ENCODE measurements at regions not wholly inside any gene's neighbourhood (a gene's known extent, or its start where the extent isn't known, plus 50 kb on each side); places are given as distances from the start of the nearest gene placed in this dataset.
"Not testable (repeated sequence)": the region's sequence is repeated elsewhere in the genome, so short reads cannot be mapped to it uniquely, and the experiment has no call there.

DNA sequence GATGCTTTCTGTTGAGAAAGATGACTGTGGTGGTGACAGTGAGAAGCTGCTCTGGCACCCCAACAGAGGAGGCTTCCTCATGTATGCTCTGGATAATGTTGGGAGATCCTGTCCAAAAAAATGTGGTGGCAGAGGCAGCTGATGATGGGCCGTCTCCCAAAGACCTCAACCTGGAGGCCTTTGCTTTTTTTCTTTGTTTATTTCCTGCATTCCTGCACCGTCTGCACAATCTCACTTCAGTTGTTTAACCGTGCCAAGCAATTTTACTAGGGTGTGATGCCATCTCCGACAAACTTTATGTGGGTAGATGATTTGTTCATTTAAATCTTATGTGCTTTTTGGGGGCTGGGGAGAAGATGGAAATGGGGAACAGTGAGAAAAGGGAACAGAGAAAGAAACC lies 62.2 kb upstream of the IGFBP5 start:
- Histone ChIP-seq H3K4me3 (ENCODE audit: low read depth, low read length) (no peak overlapping the region), H3K27me3 (ENCODE audit: insufficient read depth, low read depth, severe bottlenecking) (no peaks in the 10 kb centered on the region), H3K27ac (peak overlapping the region; percentile 34), H3K36me3 (no peaks in the 10 kb centered on the region), H3K9me3 (ENCODE audit: severe bottlenecking) (no peaks in the 10 kb centered on the region)
- TF ChIP-seq, protein P1, sequence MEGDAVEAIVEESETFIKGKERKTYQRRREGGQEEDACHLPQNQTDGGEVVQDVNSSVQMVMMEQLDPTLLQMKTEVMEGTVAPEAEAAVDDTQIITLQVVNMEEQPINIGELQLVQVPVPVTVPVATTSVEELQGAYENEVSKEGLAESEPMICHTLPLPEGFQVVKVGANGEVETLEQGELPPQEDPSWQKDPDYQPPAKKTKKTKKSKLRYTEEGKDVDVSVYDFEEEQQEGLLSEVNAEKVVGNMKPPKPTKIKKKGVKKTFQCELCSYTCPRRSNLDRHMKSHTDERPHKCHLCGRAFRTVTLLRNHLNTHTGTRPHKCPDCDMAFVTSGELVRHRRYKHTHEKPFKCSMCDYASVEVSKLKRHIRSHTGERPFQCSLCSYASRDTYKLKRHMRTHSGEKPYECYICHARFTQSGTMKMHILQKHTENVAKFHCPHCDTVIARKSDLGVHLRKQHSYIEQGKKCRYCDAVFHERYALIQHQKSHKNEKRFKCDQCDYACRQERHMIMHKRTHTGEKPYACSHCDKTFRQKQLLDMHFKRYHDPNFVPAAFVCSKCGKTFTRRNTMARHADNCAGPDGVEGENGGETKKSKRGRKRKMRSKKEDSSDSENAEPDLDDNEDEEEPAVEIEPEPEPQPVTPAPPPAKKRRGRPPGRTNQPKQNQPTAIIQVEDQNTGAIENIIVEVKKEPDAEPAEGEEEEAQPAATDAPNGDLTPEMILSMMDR (IDR thresholded peaks at IDR 0.05; ENCODE audit: low read depth, low read length), result no peak
- DNase-seq, result no peak

DNA sequence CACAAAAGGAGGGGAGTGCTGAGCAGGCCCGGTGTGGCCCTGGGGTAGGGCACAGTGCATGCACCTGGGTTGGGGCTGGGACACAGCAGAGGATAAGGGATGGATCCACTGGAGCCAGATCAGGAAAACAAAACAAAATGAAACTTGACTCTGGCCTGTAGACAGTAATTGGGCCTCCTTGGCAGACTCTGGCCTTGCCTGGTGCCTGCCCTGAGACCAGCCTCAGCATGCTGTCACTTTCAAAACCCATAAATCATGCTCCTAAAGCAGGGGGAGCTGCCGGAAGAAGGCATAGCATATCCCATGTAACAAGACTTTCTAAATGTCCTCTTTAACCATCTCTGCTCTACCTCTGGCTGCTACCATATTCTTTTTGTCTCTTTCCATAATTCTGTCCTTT lies 61.1 kb upstream of the IGFBP5 start:
- Histone ChIP-seq H3K4me3 (ENCODE audit: low read depth, low read length) (no peak overlapping the region), H3K9me3 (ENCODE audit: severe bottlenecking) (no peaks in the 10 kb centered on the region), H3K27me3 (ENCODE audit: insufficient read depth, low read depth, severe bottlenecking) (no peaks in the 10 kb centered on the region), H3K36me3 (no peaks in the 10 kb centered on the region), H3K27ac (no peak overlapping the region)
- no peak for DNase-seq
- TF ChIP-seq, protein P1 (IDR thresholded peaks at IDR 0.05; ENCODE audit: low read depth, low read length), result no peak

DNA sequence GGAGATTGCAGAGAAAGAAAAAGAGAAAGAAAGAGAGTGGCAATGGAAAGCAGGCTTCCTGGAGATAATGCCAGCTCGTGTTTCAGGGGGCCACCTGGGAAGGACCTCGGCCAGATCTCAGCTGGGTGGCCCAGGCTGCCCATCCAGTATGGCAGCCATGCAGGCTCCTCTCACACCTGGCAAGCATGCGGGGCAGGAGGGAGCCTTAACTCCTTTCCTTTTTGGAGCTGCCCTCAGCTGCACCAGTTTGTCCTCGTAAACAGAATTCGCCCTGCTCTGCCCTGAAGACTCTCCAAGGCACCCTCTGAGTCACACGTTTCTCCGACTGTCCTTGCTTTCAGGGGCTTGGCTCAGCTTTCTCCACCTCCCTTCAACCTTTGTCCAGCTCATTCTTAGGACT lies 59.5 kb upstream of the IGFBP5 start:
- Histone ChIP-seq H3K9me3 (ENCODE audit: severe bottlenecking) (no peaks in the 10 kb centered on the region), H3K27me3 (ENCODE audit: insufficient read depth, low read depth, severe bottlenecking) (no peaks in the 10 kb centered on the region), H3K27ac (no peak overlapping the region), H3K36me3 (no peaks in the 10 kb centered on the region), H3K4me3 (ENCODE audit: low read depth, low read length) (no peak overlapping the region)
- DNase-seq, result no peak
- TF ChIP-seq, protein P1 (IDR thresholded peaks at IDR 0.05; ENCODE audit: low read depth, low read length), result no peak

DNA sequence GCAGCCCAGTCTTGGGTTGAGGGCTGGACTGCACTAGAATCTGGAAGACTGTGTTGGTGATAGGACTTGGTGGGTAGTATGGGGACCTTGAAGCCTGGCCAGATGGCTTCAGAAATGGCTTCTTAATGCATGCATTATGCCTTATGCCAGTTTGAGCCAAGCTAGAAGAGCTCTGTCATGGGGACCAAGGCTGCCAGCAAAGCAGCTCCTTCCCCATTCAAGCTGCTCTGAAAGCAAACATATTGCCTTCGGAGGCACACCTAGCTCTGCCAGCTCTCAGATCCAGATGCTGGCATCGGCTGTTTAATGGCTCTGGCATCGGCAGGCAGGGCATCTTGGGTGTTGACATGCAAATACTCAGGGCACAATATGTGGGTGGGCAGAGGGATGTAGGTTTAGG lies 59.0 kb upstream of the IGFBP5 start:
- Histone ChIP-seq H3K9me3 (ENCODE audit: severe bottlenecking) (no peaks in the 10 kb centered on the region), H3K4me3 (ENCODE audit: low read depth, low read length) (no peak overlapping the region), H3K36me3 (no peaks in the 10 kb centered on the region), H3K27me3 (ENCODE audit: insufficient read depth, low read depth, severe bottlenecking) (no peaks in the 10 kb centered on the region), H3K27ac (no peak overlapping the region)
- DNase-seq, result no peak
- TF ChIP-seq, protein P1 (IDR thresholded peaks at IDR 0.05; ENCODE audit: low read depth, low read length), result no peak

DNA sequence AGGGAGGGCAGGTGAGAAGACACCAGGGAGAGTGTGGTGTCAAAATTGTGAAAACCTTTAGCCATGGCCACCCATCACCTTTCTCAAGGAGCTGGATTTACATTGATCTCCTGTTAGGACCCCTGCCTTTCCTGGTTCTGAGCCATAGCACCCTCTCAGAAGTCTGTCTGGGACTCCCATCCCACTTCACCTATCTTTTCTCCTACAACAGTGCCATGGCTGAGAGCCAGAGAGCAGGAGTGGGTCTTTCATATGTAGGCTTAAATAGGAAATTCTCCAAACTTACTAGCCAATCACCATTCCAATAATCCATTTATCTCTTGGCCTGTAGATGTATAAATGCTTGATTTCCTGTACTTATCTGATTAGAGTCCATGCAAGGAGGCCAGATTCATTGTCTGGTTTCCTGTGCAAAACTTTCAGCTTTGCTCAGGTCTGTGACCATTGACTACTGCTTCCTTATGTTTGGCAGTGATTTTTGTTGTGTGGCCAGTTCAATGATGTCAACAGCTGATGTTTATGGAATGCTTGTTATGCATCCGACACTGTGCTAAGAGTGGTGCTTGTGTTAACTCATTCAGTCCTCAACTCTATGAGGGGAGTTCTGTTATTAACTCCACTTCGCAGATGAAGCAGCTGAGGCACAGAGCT lies 57.6 kb upstream of the IGFBP5 start:
- no peaks in the 10 kb centered on the region for H3K9me3 ChIP-seq (ENCODE audit: severe bottlenecking)
- DNase-seq, result no peak
- no peak overlapping the region for H3K4me3 ChIP-seq (ENCODE audit: low read depth, low read length)
- no peaks in the 10 kb centered on the region for H3K36me3 ChIP-seq
- TF ChIP-seq, protein P1 (IDR thresholded peaks at IDR 0.05; ENCODE audit: low read depth, low read length), result no peak
- H3K27me3 ChIP-seq (ENCODE audit: insufficient read depth, low read depth, severe bottlenecking), result no peaks in the 10 kb centered on the region
- H3K27ac ChIP-seq, result no peak overlapping the region

DNA sequence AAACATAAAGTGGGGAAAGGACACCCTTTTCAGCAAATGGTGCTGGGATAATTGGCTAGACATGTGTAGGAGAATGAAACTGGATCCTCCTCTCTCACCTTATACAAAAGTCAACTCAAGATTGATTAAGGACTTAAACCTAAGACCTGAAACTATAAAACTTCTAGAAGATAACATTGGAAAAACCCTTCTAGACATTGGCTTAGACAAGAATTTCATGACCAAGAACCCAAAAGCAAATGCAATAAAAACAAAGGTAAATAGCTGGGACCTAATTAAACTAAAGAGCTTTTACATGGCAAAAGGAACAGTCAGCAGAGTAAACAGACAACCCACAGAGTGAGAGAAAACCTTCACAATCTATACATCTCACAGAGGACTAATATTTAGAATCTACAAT lies 55.4 kb upstream of the IGFBP5 start:
- H3K27me3 ChIP-seq (ENCODE audit: insufficient read depth, low read depth, severe bottlenecking); H3K9me3 ChIP-seq (ENCODE audit: severe bottlenecking); H3K4me3 ChIP-seq (ENCODE audit: low read depth, low read length); H3K27ac ChIP-seq; DNase-seq; H3K36me3 ChIP-seq: not testable (repeated sequence)

Measured in WERI-Rb-1 (cell line).